H1 (cell line): ENCODE measurements at regions not wholly inside any gene's neighbourhood (a gene's known extent, or its start where the extent isn't known, plus 50 kb on each side); places are given as distances from the start of the nearest gene placed in this dataset.

Experiments
- CBX5 ChIP-seq: fragments of 300-800, 300-1000 bp; sonication (generic); IDR thresholded peaks from 2 replicates; pipeline ENCODE4 v1.7.1; 2016; ENCODE audit warnings: antibody characterized with exemption, low read length, low read depth
- CTCF ChIP-seq, 3 experiments: IDR thresholded peaks; 1 replicate in 2 of 3; 2 replicates in 1 of 3; pipeline versions ENCODE4 v1.5.1 to v1.6.1; 2011; ENCODE audit warnings: low read length in 3 of 3, mild to moderate bottlenecking in 3 of 3, inconsistent platforms in 2 of 3, low read depth in 1 of 3, moderate library complexity in 1 of 3; ENCODE audit not compliant: insufficient read depth in 1 of 3; ENCODE audit errors: control extremely low read depth in 1 of 3
- EP300 ChIP-seq, 2 experiments: IDR thresholded peaks; 1 replicate in 1 of 2; 2 replicates in 1 of 2; pipeline ENCODE4 v1.6.1; 2011 to 2012; ENCODE audit warnings: low read depth in 2 of 2, low read length in 2 of 2, mild to moderate bottlenecking in 2 of 2, borderline replicate concordance in 1 of 2, inconsistent platforms in 1 of 2, moderate library complexity in 1 of 2
- EZH2 ChIP-seq: fragments of 200-600 bp; sonication (generic); IDR thresholded peaks from 2 replicates; pipeline ENCODE4 v1.7.1; 2012; ENCODE audit warnings: low read depth, mild to moderate bottlenecking, moderate library complexity, low read length, inconsistent platforms; ENCODE audit not compliant: severe bottlenecking
- GABPA ChIP-seq: IDR thresholded peaks from 2 replicates; pipeline ENCODE4 v1.6.1; 2011; ENCODE audit warnings: mild to moderate bottlenecking, low read length, moderate library complexity, borderline replicate concordance; ENCODE audit not compliant: insufficient read depth
- MAX ChIP-seq: IDR thresholded peaks from 2 replicates; pipeline ENCODE4 v1.6.1; 2012; ENCODE audit warnings: inconsistent platforms
- USF2 ChIP-seq: IDR thresholded peaks from 2 replicates; pipeline ENCODE4 v1.6.1; 2011; ENCODE audit warnings: low read length, improper control_type of control experiment

- no peak for TF ChIP-seq EZH2
- no peak for TF ChIP-seq USF2
- TF ChIP-seq CTCF (IDR thresholded peaks at IDR 0.05; ENCODE audit: control extremely low read depth in 1 of 3, insufficient read depth in 1 of 3, low read depth in 1 of 3, low read length in 3 of 3) = no peak
- TF ChIP-seq GABPA = no peak
- no peak for TF ChIP-seq CBX5
- no peak for TF ChIP-seq EP300 (IDR thresholded peaks at IDR 0.05; ENCODE audit: borderline replicate concordance in 1 of 2, low read depth in 2 of 2, low read length in 2 of 2)
- no peak for TF ChIP-seq MAX
Measured at GRCh38 chr16:87044032-87044382, 273.2 kb downstream of the C16orf95 start.
